ENCODE measurements at regions not wholly inside any gene's neighbourhood (a gene's known extent, or its start where the extent isn't known, plus 50 kb on each side); places are given as distances from the start of the nearest gene placed in this dataset.
"Not testable (repeated sequence)": the region's sequence is repeated elsewhere in the genome, so short reads cannot be mapped to it uniquely, and the experiment has no call there.

DNA sequence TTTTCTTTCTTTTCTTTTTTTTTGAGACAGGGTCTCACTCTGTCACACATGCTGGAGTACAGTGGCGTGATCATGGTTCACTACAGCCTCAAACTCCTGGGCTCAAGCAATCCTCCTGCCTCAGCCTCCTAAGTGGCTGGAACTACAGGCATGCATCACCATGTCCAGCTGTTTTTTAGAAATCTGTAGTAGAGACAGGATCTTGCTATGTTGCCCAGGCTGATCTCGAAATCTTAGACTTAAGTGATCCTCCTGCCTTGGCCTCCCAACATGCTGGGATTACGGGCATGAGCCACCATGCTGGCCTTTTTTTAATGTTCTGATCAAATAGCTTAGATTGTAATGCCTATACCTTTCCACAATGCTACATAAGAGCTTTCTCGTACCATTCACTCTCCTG is 107.0 kb upstream of the KCTD7 start:
- TF ChIP-seq, protein P1, sequence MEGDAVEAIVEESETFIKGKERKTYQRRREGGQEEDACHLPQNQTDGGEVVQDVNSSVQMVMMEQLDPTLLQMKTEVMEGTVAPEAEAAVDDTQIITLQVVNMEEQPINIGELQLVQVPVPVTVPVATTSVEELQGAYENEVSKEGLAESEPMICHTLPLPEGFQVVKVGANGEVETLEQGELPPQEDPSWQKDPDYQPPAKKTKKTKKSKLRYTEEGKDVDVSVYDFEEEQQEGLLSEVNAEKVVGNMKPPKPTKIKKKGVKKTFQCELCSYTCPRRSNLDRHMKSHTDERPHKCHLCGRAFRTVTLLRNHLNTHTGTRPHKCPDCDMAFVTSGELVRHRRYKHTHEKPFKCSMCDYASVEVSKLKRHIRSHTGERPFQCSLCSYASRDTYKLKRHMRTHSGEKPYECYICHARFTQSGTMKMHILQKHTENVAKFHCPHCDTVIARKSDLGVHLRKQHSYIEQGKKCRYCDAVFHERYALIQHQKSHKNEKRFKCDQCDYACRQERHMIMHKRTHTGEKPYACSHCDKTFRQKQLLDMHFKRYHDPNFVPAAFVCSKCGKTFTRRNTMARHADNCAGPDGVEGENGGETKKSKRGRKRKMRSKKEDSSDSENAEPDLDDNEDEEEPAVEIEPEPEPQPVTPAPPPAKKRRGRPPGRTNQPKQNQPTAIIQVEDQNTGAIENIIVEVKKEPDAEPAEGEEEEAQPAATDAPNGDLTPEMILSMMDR (IDR thresholded peaks at IDR 0.05; ENCODE audit: unreplicated experiment): no peak
- H3K27ac Mint-ChIP-seq: peak overlapping the region; percentile 64
- DNase-seq (ENCODE audit: low spot score, unreplicated experiment): no peak
- no peak overlapping the region for H3K4me3 Mint-ChIP-seq (ENCODE audit: low read depth)
- no peaks in the 10 kb centered on the region for H3K4me1 Mint-ChIP-seq (ENCODE audit: low read depth)
- peaks cover 7% of the 10 kb centered on the region for H3K27me3 Mint-ChIP-seq
- no peaks in the 10 kb centered on the region for H3K9me3 Mint-ChIP-seq (ENCODE audit: low read depth)
- H3K36me3 Mint-ChIP-seq (ENCODE audit: insufficient read depth): peaks cover 1% of the 10 kb centered on the region

DNA sequence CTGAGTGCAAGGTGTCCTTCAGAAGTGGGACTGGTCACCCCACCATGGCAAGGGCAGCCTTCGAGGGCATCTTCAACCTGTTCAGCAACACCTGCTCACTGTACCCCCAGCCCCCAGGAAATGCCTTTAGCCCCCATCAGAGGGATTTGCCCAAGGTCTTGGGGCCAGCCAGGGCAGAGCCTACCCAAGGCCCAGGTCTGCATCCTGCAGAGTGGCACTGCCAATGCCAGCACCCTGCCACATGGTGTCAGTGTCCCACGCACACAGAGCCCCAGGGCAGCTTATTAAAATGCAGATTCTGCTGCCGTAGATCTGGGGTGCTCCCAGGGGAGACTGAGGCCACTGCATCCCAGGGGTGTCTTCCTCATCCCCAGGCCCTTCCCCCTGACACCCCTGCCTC is 106.2 kb upstream of the KCTD7 start:
- Mint-ChIP-seq H3K27ac (no peak overlapping the region), H3K4me1 (ENCODE audit: low read depth) (no peaks in the 10 kb centered on the region), H3K36me3 (ENCODE audit: insufficient read depth) (peaks cover 1% of the 10 kb centered on the region), H3K27me3 (peaks cover 7% of the 10 kb centered on the region), H3K9me3 (ENCODE audit: low read depth) (no peaks in the 10 kb centered on the region), H3K4me3 (ENCODE audit: low read depth) (no peak overlapping the region)
- TF ChIP-seq, protein P1 (IDR thresholded peaks at IDR 0.05; ENCODE audit: unreplicated experiment): peak; percentile 15
- no peak for DNase-seq (ENCODE audit: low spot score, unreplicated experiment)

DNA sequence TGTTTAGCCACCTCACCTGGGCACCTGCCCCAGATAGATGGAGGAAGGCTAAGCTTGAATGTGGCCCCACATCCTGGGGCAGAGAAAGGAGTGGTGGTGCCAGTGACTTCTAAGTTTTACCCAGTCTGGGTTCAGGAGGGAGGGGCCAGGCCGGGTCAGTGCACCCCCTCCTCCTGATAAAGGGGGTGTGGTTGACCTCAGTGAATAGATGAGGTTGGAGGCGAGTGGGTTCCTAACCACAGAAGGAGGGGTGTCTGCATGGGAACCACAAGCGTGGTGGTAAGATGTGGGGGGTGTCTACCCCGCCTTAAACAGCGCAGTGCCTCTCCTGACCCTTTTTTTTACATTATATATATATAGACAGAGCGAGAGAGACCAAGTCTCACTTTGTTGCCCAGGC is 105.3 kb upstream of the KCTD7 start:
- Mint-ChIP-seq H3K27ac (no peak overlapping the region), H3K9me3 (ENCODE audit: low read depth) (no peaks in the 10 kb centered on the region), H3K4me1 (ENCODE audit: low read depth) (no peaks in the 10 kb centered on the region), H3K36me3 (ENCODE audit: insufficient read depth) (peaks cover 1% of the 10 kb centered on the region), H3K4me3 (ENCODE audit: low read depth) (no peak overlapping the region), H3K27me3 (peaks cover 7% of the 10 kb centered on the region)
- TF ChIP-seq, protein P1 (IDR thresholded peaks at IDR 0.05; ENCODE audit: unreplicated experiment): no peak
- no peak for DNase-seq (ENCODE audit: low spot score, unreplicated experiment)

DNA sequence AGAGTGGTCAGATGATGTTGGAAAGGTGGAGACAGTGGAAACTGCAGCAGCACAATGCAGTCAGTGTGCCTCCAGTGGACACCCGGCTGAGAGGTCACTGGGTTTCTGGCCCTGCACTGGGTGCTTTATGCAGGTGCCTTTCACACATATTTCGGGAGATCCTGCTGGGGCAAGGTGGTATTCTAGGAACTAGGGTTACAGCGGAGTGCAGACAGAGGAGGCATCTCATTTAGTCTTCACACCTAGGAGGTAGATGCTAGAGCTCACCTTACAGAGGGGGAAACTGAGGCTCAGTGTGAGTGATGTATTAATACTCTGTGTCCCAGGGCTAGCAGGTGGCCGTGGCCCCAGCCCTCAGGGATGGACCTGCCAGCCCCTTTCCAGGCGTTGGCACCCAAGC is 103.9 kb upstream of the KCTD7 start:
- DNase-seq (ENCODE audit: low spot score, unreplicated experiment): no peak
- Mint-ChIP-seq H3K27me3 (peaks cover 7% of the 10 kb centered on the region), H3K36me3 (ENCODE audit: insufficient read depth) (peaks cover 1% of the 10 kb centered on the region), H3K27ac (no peak overlapping the region), H3K4me3 (ENCODE audit: low read depth) (no peak overlapping the region), H3K4me1 (ENCODE audit: low read depth) (no peaks in the 10 kb centered on the region), H3K9me3 (ENCODE audit: low read depth) (no peaks in the 10 kb centered on the region)
- TF ChIP-seq, protein P1 (IDR thresholded peaks at IDR 0.05; ENCODE audit: unreplicated experiment): no peak

DNA sequence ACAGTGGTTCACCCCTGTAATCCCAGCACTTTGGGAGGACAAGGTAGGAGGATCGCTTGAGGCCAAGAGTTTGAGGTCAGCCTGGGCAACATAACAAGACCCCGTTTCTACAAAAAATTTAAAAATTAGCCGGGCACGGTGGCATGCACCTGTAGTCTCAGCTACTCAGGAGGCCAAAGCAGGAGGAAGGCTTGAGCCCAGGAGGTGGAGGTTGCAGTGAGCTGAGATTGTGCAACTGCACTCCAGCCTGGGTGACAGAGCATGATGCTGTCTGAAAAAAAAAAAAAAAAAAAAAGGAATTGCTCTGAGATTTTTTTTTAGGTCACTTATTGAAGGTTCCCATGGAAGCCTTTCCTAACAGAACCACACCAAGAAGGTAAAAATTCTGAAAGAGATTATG is 101.9 kb upstream of the KCTD7 start:
- not testable (repeated sequence) for H3K4me1 Mint-ChIP-seq (ENCODE audit: low read depth); H3K27ac Mint-ChIP-seq; H3K9me3 Mint-ChIP-seq (ENCODE audit: low read depth)

DNA sequence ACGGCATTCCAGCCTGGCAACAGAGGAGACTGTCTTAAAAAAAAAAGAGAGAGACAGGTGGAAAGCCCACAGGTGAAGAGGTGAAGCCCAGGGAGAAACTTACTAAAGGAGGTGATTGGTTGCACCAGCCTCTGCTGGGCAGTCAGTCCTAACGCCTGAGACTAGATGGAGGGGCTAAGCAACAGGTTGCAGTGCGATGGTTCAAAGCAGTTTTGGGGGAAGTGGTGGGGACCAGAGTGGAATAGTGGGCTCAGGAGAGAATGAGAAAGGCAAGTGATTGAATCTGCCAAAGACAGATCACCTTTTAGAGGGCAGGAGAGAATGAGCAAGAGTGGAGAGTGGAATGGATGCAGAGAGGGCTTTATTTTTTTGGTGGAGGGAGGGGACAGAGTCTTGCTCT is 100.0 kb upstream of the KCTD7 start:
- no peak for DNase-seq (ENCODE audit: low spot score, unreplicated experiment)
- TF ChIP-seq, protein P1 (IDR thresholded peaks at IDR 0.05; ENCODE audit: unreplicated experiment): no peak

More for the DNA sequence above, 101.9 kb upstream of the KCTD7 start:
- not testable (repeated sequence) for DNase-seq (ENCODE audit: low spot score, unreplicated experiment); H3K4me3 Mint-ChIP-seq (ENCODE audit: low read depth); H3K36me3 Mint-ChIP-seq (ENCODE audit: insufficient read depth); H3K27me3 Mint-ChIP-seq

More for the DNA sequence above, 100.0 kb upstream of the KCTD7 start:
- Mint-ChIP-seq H3K4me3 (ENCODE audit: low read depth) (no peak overlapping the region), H3K4me1 (ENCODE audit: low read depth) (no peaks in the 10 kb centered on the region), H3K27me3 (no peaks in the 10 kb centered on the region), H3K36me3 (ENCODE audit: insufficient read depth) (peaks cover 3% of the 10 kb centered on the region), H3K9me3 (ENCODE audit: low read depth) (no peaks in the 10 kb centered on the region), H3K27ac (peak overlapping the region; percentile 22)

Data from progenitor cell of endocrine pancreas (in vitro differentiated cells).